Endodermal cell (in vitro differentiated cells): ENCODE measurements at regions not wholly inside any gene's neighbourhood (a gene's known extent, or its start where the extent isn't known, plus 50 kb on each side); places are given as distances from the start of the nearest gene placed in this dataset.

ENCODE experiments used
- DNase-seq: peaks from one replicate; pipeline ENCODE4 v3.0.0-alpha.2; 2017
- H3K27ac ChIP-seq: 2 replicates; pipeline ENCODE4 v1.5.1; 2013; ENCODE audit warnings: mild to moderate bottlenecking, low read depth, low read length, moderate library complexity
- H3K27me3 ChIP-seq: 2 replicates; pipeline ENCODE4 v1.6.1; 2013; ENCODE audit warnings: mild to moderate bottlenecking, low read length, moderate library complexity; ENCODE audit not compliant: insufficient read depth, control insufficient read depth, poor library complexity, severe bottlenecking
- H3K36me3 ChIP-seq: 2 replicates; pipeline ENCODE4 v1.7.0; 2013; ENCODE audit warnings: mild to moderate bottlenecking, low read length, moderate library complexity; ENCODE audit not compliant: control insufficient read depth, insufficient read depth
- H3K4me1 ChIP-seq: one replicate; pipeline ENCODE4 v1.7.0; 2013; ENCODE audit warnings: low read length; ENCODE audit not compliant: control insufficient read depth, insufficient read depth
- H3K4me3 ChIP-seq: 2 replicates; pipeline ENCODE4 v1.5.1; 2013; ENCODE audit warnings: mild to moderate bottlenecking, low read length, moderate library complexity
- H3K9ac ChIP-seq: 2 replicates; pipeline ENCODE4 v1.6.1; 2013; ENCODE audit warnings: mild to moderate bottlenecking, low read length, moderate library complexity; ENCODE audit not compliant: poor library complexity, severe bottlenecking; ENCODE audit errors: extremely low read depth
- H3K9me3 ChIP-seq: 2 replicates; pipeline ENCODE4 v1.6.1; 2013; ENCODE audit warnings: mild to moderate bottlenecking, low read length, moderate library complexity; ENCODE audit not compliant: control insufficient read depth
- H3K27ac Mint-ChIP-seq: 2 replicates; pipeline ENCODE4 v1.8.0; 2020; ENCODE audit warnings: mixed read lengths
- H3K27me3 Mint-ChIP-seq: 2 replicates; pipeline ENCODE4 v1.8.0; 2021; ENCODE audit warnings: mild to moderate bottlenecking, mixed read lengths; ENCODE audit not compliant: insufficient read depth
- H3K36me3 Mint-ChIP-seq: 2 replicates; pipeline ENCODE4 v1.8.0; 2020; ENCODE audit warnings: low read depth, mixed read lengths
- H3K4me1 Mint-ChIP-seq: 2 replicates; pipeline ENCODE4 v1.8.0; 2020; ENCODE audit warnings: mixed read lengths
- H3K4me3 Mint-ChIP-seq: 2 replicates; pipeline ENCODE4 v1.8.0; 2020; ENCODE audit warnings: mild to moderate bottlenecking, moderate library complexity, mixed read lengths
- H3K9me3 Mint-ChIP-seq: 2 replicates; pipeline ENCODE4 v1.8.0; 2020; ENCODE audit warnings: mild to moderate bottlenecking, mixed read lengths
- WGBS, 2 experiments: methylation state at CpG; one replicate each; pipeline versions ENCODE4 v1.1.5 to v1.1.7; 2013; ENCODE audit warnings: missing lambda C conversion rate in 2 of 2, mixed read lengths in 1 of 2; ENCODE audit not compliant: insufficient coverage in 1 of 2, insufficient read length in 1 of 2; 5-methylcytosine and 5-hydroxymethylcytosine counted together
- TF ChIP-seq, protein P1 (sequence below): fragments of 200-600 bp; sonication (generic); conservative IDR thresholded peaks from 2 replicates; pipeline ENCODE4 v1.5.0; 2021; ENCODE audit warnings: antibody characterized with exemption, mild to moderate bottlenecking

DNA sequence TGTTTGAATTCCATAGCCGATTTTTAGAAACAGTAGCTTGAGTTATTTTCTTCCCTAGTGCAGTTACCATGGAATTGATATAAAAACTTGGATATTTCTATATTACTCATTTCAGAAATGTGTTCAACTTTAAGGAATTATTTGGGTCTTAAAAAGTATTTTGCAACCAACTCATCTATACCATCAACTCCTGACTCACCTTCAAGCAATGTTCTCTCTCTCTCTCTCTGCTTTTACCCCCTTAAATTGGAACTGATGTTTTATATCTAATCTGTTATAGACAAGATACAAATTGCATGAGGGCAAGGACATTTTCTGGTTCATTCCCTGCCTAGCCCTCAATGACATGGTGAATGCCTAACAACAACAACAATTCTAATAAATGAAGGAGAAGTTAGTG, 214.7 kb upstream of the NRIP1 start:
- 100% methylated on average over 1 of the region's 1 CpG; no CpG with 5 or more reads in 1 of the 2 experiments for WGBS, 2 experiments
- no peak for DNase-seq
- no peak overlapping the region for H3K27ac ChIP-seq
- H3K27me3 ChIP-seq = no peaks in the 10 kb centered on the region
- TF ChIP-seq, protein P1, sequence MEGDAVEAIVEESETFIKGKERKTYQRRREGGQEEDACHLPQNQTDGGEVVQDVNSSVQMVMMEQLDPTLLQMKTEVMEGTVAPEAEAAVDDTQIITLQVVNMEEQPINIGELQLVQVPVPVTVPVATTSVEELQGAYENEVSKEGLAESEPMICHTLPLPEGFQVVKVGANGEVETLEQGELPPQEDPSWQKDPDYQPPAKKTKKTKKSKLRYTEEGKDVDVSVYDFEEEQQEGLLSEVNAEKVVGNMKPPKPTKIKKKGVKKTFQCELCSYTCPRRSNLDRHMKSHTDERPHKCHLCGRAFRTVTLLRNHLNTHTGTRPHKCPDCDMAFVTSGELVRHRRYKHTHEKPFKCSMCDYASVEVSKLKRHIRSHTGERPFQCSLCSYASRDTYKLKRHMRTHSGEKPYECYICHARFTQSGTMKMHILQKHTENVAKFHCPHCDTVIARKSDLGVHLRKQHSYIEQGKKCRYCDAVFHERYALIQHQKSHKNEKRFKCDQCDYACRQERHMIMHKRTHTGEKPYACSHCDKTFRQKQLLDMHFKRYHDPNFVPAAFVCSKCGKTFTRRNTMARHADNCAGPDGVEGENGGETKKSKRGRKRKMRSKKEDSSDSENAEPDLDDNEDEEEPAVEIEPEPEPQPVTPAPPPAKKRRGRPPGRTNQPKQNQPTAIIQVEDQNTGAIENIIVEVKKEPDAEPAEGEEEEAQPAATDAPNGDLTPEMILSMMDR = no peak
- no peaks in the 10 kb centered on the region for H3K9me3 ChIP-seq
- no peaks in the 10 kb centered on the region for H3K36me3 ChIP-seq
- Mint-ChIP-seq H3K9me3 (peaks cover 6% of the 10 kb centered on the region), H3K4me1 (peaks cover 4% of the 10 kb centered on the region), H3K27me3 (peaks cover 7% of the 10 kb centered on the region), H3K27ac (no peak overlapping the region), H3K4me3 (no peak overlapping the region), H3K36me3 (no peaks in the 10 kb centered on the region)
- H3K4me3 ChIP-seq = no peak overlapping the region
- H3K9ac ChIP-seq = no peak overlapping the region
- H3K4me1 ChIP-seq = no peaks in the 10 kb centered on the region

DNA sequence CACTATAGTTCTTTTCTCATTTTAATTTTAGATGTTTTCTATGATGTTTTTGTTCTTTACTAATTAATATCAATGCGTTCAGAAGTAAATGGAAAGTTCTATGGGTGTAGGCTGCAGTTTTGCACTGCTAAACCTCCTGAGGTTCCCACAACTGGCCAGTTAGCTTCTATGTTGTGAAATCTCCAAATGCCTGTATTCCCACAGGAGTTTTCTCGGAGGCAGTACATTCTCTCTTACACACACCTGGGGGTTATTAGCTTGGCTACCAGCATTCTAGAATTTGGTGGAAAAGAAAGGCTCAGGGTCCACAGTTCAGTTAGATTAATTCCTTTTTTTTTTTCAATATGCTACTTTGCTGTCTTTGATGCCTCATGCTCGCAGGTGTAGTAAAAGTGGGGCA, 216.9 kb upstream of the NRIP1 start:
- Mint-ChIP-seq H3K4me3 (no peak overlapping the region), H3K27me3 (peaks cover 2% of the 10 kb centered on the region), H3K36me3 (no peaks in the 10 kb centered on the region), H3K27ac (no peak overlapping the region), H3K4me1 (no peaks in the 10 kb centered on the region), H3K9me3 (peaks cover 6% of the 10 kb centered on the region)
- DNase-seq = no peak
- no peaks in the 10 kb centered on the region for H3K4me1 ChIP-seq
- no peak overlapping the region for H3K4me3 ChIP-seq
- no peak overlapping the region for H3K9ac ChIP-seq
- TF ChIP-seq, protein P1 = no peak
- no peaks in the 10 kb centered on the region for H3K27me3 ChIP-seq
- no peaks in the 10 kb centered on the region for H3K36me3 ChIP-seq
- H3K27ac ChIP-seq = no peak overlapping the region
- 80 to 88% methylated on average over 2 to 3 of the region's 3 CpGs for WGBS, 2 experiments
- H3K9me3 ChIP-seq = no peaks in the 10 kb centered on the region

DNA sequence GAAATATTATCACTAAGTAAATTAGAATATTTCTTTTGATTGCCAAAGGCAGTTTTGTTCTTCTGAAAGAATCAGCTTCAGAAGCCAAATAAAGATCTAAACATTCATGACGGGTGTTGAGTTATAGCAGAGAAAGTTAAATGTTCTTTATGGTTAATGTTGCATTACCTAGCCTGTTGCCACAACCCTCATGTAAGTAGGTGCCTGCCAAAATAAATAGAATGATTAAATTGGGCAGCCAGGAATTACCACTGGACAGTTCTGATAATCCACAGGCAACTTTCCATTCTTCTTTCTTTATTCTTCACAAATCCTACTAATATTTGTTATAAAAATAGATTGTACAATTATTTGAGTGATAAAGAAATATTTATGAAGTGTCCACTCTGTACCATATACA, 217.9 kb upstream of the NRIP1 start:
- Mint-ChIP-seq H3K36me3 (no peaks in the 10 kb centered on the region), H3K4me1 (no peaks in the 10 kb centered on the region), H3K9me3 (peaks cover 6% of the 10 kb centered on the region), H3K4me3 (no peak overlapping the region), H3K27me3 (peaks cover 2% of the 10 kb centered on the region), H3K27ac (no peak overlapping the region)
- TF ChIP-seq, protein P1 = no peak
- no peak for DNase-seq
- no peaks in the 10 kb centered on the region for H3K9me3 ChIP-seq
- 95 to 100% methylated on average over 1 of the region's 1 CpG for WGBS, 2 experiments
- no peak overlapping the region for H3K4me3 ChIP-seq
- no peaks in the 10 kb centered on the region for H3K36me3 ChIP-seq
- no peak overlapping the region for H3K9ac ChIP-seq
- H3K4me1 ChIP-seq = no peaks in the 10 kb centered on the region
- no peak overlapping the region for H3K27ac ChIP-seq
- H3K27me3 ChIP-seq = no peaks in the 10 kb centered on the region
